SK-N-SH (cell line): ENCODE measurements at regions not wholly inside any gene's neighbourhood (a gene's known extent, or its start where the extent isn't known, plus 50 kb on each side); places are given as distances from the start of the nearest gene placed in this dataset.

Source experiments
- FOXJ3 ChIP-seq: sonication (generic); formaldehyde crosslinking; IDR thresholded peaks from 2 replicates; pipeline ENCODE4 v1.5.1; 2020; ENCODE audit warnings: mild to moderate bottlenecking, missing genetic modification reagents
- MXI1 ChIP-seq: IDR thresholded peaks from 2 replicates; pipeline ENCODE4 v1.6.1; 2012; ENCODE audit warnings: mild to moderate bottlenecking, low read depth, low read length, improper control_type of control experiment
- POLR2AphosphoS5 ChIP-seq: IDR thresholded peaks from 2 replicates; pipeline ENCODE4 v1.6.1; 2012; ENCODE audit warnings: low read depth, low read length
- RXRA ChIP-seq: IDR thresholded peaks from 2 replicates; pipeline ENCODE4 v1.4.0; 2012; ENCODE audit warnings: low read depth, mild to moderate bottlenecking, borderline replicate concordance
- TAF1 ChIP-seq: IDR thresholded peaks from 2 replicates; pipeline ENCODE4 v1.6.1; 2012; ENCODE audit warnings: low read depth, mild to moderate bottlenecking, low read length, moderate library complexity, borderline replicate concordance
- YY1 ChIP-seq: IDR thresholded peaks from 2 replicates; pipeline ENCODE4 v1.4.0; 2012; ENCODE audit warnings: low read depth, mild to moderate bottlenecking
- TF ChIP-seq, protein P1 (sequence below): fragments of 150-350 bp; IDR thresholded peaks from 2 replicates; pipeline ENCODE4 v1.6.1; 2017; ENCODE audit warnings: antibody characterized with exemption, low read length, low read depth, borderline replicate concordance
- TF ChIP-seq, protein P2 (sequence below): IDR thresholded peaks from 2 replicates; pipeline ENCODE4 v1.6.1; 2012; ENCODE audit warnings: mild to moderate bottlenecking, low read depth, low read length, moderate library complexity
- TF ChIP-seq, protein P3 (sequence below): IDR thresholded peaks from 2 replicates; pipeline ENCODE4 v1.4.0; 2012; ENCODE audit warnings: low read depth
- TF ChIP-seq, protein P4 (sequence below): fragments of 200-600 bp; sonication (generic); IDR thresholded peaks from 2 replicates; pipeline ENCODE4 v1.6.1; 2017; ENCODE audit warnings: antibody characterized with exemption, mild to moderate bottlenecking, moderate library complexity

DNA sequence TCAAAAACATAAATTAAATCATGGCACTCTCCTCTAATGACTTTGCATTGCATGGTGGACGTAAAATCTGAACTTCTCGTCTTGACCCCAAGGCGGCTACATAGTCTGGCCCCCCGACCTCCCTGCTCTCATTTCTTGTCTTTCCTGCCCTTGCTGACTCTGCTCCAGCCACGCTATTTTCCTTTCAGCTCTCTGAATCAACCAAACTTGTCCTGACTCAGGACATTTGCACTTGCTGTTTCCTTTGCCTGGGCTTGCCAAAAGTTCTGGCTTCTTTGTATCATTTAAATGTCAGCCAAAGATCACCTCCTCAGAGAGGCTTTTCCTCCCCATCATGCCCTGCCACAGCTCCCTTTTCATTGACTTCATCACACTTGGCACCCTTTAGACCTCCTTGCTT, 107.7 kb upstream of the NFE2L3 start:
- TF ChIP-seq FOXJ3 (CRISPR knock-in tag) (no peak), MXI1 (no peak), RXRA (no peak), POLR2AphosphoS5 (no peak), YY1 (no peak), TAF1 (no peak)
- TF ChIP-seq, protein P1, sequence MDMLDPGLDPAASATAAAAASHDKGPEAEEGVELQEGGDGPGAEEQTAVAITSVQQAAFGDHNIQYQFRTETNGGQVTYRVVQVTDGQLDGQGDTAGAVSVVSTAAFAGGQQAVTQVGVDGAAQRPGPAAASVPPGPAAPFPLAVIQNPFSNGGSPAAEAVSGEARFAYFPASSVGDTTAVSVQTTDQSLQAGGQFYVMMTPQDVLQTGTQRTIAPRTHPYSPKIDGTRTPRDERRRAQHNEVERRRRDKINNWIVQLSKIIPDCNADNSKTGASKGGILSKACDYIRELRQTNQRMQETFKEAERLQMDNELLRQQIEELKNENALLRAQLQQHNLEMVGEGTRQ = no peak
- TF ChIP-seq, protein P2, sequence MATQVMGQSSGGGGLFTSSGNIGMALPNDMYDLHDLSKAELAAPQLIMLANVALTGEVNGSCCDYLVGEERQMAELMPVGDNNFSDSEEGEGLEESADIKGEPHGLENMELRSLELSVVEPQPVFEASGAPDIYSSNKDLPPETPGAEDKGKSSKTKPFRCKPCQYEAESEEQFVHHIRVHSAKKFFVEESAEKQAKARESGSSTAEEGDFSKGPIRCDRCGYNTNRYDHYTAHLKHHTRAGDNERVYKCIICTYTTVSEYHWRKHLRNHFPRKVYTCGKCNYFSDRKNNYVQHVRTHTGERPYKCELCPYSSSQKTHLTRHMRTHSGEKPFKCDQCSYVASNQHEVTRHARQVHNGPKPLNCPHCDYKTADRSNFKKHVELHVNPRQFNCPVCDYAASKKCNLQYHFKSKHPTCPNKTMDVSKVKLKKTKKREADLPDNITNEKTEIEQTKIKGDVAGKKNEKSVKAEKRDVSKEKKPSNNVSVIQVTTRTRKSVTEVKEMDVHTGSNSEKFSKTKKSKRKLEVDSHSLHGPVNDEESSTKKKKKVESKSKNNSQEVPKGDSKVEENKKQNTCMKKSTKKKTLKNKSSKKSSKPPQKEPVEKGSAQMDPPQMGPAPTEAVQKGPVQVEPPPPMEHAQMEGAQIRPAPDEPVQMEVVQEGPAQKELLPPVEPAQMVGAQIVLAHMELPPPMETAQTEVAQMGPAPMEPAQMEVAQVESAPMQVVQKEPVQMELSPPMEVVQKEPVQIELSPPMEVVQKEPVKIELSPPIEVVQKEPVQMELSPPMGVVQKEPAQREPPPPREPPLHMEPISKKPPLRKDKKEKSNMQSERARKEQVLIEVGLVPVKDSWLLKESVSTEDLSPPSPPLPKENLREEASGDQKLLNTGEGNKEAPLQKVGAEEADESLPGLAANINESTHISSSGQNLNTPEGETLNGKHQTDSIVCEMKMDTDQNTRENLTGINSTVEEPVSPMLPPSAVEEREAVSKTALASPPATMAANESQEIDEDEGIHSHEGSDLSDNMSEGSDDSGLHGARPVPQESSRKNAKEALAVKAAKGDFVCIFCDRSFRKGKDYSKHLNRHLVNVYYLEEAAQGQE = no peak
- TF ChIP-seq, protein P3, sequence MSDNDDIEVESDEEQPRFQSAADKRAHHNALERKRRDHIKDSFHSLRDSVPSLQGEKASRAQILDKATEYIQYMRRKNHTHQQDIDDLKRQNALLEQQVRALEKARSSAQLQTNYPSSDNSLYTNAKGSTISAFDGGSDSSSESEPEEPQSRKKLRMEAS = no peak
- TF ChIP-seq, protein P4, sequence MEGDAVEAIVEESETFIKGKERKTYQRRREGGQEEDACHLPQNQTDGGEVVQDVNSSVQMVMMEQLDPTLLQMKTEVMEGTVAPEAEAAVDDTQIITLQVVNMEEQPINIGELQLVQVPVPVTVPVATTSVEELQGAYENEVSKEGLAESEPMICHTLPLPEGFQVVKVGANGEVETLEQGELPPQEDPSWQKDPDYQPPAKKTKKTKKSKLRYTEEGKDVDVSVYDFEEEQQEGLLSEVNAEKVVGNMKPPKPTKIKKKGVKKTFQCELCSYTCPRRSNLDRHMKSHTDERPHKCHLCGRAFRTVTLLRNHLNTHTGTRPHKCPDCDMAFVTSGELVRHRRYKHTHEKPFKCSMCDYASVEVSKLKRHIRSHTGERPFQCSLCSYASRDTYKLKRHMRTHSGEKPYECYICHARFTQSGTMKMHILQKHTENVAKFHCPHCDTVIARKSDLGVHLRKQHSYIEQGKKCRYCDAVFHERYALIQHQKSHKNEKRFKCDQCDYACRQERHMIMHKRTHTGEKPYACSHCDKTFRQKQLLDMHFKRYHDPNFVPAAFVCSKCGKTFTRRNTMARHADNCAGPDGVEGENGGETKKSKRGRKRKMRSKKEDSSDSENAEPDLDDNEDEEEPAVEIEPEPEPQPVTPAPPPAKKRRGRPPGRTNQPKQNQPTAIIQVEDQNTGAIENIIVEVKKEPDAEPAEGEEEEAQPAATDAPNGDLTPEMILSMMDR = no peak
